LNCAP (cell line): ENCODE measurements at regions not wholly inside any gene's neighbourhood (a gene's known extent, or its start where the extent isn't known, plus 50 kb on each side); places are given as distances from the start of the nearest gene placed in this dataset.

Experiments
- TF ChIP-seq, protein P1 (sequence below): fragments of 450-650 bp; IDR thresholded peaks from 2 replicates; pipeline ENCODE4 v1.5.1; 2017; ENCODE audit warnings: mild to moderate bottlenecking

DNA sequence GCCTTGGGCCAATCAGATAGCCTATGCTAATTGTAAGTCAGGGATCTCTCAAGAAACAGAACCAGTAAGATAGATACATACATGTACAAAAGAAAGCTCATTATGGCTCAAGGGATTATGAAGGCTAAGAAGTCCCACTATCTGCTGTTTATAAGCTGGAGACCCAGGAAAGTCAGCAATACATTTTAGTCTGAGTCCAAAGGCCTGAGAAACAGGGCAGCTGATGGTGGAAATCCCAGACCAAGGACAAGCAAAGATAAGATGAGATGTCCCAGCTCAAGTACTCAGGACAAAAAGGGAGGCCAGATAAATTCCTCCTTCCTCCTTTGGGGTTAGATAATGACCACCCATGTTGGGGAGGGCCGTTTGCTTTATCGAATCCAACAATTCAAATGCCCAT lies 269.9 kb downstream of the AJAP1 start:
- TF ChIP-seq, protein P1, sequence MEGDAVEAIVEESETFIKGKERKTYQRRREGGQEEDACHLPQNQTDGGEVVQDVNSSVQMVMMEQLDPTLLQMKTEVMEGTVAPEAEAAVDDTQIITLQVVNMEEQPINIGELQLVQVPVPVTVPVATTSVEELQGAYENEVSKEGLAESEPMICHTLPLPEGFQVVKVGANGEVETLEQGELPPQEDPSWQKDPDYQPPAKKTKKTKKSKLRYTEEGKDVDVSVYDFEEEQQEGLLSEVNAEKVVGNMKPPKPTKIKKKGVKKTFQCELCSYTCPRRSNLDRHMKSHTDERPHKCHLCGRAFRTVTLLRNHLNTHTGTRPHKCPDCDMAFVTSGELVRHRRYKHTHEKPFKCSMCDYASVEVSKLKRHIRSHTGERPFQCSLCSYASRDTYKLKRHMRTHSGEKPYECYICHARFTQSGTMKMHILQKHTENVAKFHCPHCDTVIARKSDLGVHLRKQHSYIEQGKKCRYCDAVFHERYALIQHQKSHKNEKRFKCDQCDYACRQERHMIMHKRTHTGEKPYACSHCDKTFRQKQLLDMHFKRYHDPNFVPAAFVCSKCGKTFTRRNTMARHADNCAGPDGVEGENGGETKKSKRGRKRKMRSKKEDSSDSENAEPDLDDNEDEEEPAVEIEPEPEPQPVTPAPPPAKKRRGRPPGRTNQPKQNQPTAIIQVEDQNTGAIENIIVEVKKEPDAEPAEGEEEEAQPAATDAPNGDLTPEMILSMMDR = no peak

DNA sequence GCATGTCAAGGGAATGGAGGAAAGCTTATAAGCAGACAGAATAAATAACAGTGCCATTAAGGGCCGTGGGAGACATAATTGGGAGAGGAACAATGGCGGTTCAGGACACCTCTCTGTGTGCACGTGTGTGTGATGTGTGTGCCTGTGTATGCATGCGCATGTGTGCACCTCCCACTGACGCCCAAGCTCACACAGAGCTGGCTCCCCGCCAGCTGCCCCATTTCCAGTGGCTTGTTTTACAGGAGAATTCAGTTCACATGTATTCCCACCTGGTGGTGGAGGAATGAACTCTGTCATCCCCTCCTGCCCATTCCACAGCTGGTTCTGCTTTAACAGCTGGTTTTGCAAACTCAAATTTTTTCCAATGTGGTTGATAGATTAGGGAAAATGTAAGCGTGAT lies 262.2 kb downstream of the AJAP1 start:
- TF ChIP-seq, protein P1 = no peak

DNA sequence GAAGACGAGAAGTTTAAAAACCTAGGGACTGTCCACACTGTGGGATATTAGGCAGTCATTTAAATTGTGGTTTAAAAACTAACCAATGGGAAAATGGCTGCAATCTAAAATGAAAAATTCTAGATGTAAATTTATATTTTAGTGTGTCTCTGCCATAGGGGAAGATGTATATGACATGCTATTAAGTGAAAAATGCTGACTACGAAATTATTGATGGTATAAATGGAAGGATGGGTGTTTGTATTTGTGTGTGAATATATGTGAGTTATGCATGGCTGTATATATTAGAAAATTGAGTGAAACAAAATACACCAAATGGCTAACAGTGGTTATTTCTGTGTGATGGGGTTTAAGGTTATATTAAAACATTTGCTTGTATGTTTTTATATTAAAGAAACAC lies 260.7 kb downstream of the AJAP1 start:
- TF ChIP-seq, protein P1 = no peak

DNA sequence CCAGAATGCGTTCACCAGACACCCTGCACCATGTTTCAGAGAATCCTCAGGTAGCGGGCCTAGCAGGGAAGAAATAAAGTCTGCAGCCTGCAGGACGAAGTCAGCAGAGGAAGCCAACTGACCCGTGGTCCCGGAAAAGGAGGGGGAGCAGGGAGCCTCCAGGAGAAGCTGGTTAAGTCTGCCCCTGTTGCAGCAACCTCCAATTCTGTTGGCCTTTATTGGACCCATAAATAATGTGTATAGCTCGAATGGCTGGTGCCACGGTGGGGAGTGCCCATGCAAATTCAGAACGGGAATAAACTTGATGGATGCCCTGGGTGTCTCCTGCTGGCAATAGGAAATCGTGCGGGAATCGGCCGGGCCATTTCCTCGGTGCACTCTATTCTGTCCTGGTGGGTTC lies 254.1 kb downstream of the AJAP1 start:
- TF ChIP-seq, protein P1 = no peak

DNA sequence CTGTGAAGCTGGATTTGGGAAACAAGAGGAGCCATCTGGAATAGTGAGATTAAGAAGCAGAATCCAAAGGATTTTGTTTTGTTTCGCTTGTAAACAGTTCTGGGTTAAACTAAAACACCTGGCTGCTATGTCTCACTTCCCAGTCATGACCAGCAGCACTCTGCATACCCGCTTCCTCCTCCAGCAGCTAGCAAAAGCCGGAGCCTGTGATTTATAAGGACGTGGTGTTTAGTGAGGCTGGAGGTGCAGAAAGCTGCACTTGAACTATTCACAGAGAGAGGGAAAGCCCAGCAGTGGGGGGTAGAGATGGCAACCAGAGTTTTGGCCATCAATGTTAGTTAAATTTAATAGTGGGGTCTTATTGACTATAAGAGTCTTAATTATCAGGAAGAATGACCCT lies 240.2 kb downstream of the AJAP1 start:
- TF ChIP-seq, protein P1 = no peak

DNA sequence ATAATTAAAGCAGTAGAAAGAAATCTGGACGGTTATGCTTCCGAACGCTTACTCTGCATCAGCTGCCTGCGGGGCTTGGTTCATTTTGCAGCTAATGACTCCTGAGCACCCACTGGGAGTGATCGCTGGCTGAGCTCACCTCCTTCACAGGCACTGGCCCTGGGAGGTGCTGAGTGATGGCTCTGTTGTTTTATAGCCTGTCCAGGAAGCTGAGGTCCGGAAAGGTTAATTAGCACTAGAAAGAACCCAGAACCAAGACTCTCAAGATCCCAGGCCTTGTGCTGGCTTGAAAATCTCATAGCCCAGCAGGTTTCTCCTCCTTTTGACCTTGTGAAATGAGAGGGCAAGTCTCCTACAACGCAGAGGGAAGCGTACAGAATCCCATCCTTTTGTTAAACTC lies 226.2 kb downstream of the AJAP1 start:
- TF ChIP-seq, protein P1 = no peak

DNA sequence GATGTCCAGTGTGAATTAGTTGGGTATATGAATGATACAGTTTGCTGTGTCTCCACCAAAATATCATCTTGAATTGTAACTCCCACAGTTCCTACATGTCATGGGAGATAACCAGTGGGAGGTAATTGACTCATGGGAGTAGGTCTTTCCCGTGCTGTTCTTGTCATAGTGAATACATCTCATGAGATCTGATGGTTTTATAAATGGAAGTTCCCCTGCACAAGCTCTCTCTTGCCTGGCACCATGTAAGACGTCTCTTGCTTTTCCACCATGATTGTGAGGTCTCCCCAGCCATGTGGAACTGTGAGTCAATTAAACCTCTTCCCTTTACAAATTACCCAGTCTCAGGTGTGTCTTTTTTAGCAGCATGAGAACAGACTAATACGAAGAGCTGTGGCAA lies 223.0 kb downstream of the AJAP1 start:
- TF ChIP-seq, protein P1 = no peak

DNA sequence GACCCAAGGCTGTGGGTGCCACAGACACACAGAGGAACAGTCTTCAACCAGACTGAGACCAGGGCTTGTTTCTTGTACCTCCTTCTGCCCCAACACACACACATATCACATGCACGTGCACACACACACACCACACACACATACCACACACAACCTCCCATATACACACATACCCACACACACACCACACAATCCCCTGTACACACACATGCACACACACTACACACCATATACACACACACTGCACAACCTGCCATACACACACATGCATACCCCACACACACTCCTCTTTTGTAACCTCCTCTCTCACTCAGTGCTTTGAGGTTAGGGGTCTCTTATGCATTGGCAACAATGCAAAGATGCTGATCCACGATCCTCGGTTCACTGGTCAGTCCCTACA lies 217.0 kb downstream of the AJAP1 start:
- TF ChIP-seq, protein P1 = no peak
